CD4-positive, alpha-beta T cell treated with Interleukin-2 at 100 ng/mL for 4 hours (primary cell): ENCODE measurements at regions not wholly inside any gene's neighbourhood (a gene's known extent, or its start where the extent isn't known, plus 50 kb on each side); places are given as distances from the start of the nearest gene placed in this dataset.

Source experiments
- DNase-seq: peaks from one replicate; pipeline ENCODE4 v3.0.0-alpha.2; 2020; ENCODE audit warnings: low spot score

GRCh38 chr19:31092274-31092673 lies 257.0 kb downstream of the TSHZ3 start:
- DNase-seq, result no peak

DNA sequence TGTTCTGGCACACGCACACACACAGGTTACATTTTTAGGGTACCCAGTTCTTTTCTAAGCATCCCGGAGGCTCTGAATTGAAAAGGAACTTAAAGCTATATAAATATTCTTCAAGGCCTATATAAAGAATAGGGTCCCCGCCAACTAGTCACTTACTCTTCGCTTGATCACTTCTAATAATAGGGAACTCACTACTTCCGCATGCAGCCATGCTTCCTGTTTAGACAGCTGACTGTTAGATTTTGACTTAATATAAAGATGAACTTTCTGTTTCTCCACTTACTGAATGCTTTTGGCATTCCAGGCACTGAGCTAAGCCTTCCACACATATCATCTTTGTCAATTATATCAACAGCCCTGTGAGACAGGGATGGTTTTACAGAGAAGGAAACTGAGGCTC lies 259.6 kb downstream of the TSHZ3 start:
- DNase-seq, result no peak

- no peak for DNase-seq
Measured at GRCh38 chr19:31085125-31085524, 264.1 kb downstream of the TSHZ3 start.

DNA sequence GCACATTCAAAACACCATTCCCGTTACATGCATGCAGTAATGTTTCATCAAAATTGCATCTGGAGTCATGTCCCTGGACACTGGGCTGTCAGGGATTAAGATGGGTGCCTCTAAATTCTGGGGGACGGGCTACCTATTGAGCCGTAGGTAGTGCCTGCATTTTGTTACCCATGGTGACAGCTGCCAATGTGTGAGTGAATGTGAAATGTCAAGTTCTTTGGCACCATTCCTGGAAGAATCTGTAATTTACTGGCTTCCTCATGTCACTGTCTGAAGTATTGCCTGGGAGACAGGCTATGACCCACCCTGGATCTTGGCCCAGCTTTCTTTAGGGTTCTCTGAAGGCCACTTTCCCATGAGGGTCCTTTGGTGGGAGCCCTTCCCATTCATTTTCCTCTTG lies 266.1 kb downstream of the TSHZ3 start:
- no peak for DNase-seq

DNA sequence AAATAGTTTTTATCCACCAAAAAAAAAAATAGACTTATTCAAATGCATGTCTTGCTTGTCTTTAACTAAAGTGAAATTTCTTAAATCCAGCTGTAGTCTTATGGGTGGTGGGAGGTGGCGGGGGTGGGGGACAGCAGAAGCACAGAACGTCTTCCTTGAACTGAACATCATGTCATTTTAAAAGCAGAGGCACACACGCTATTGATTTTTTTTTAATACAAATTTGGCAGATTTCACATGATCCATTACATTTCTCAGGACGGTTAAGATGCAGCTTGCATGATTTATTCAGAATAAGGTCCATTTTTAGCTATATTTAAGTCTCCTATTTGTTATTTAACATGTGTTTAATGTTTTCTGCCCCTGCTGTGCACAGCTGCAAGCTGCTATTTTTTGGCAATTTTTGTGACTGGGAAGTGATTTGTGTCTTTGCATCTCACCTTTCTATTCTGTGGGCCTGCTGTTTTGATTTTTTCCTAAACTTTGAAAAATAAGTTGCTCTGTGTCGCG lies 274.0 kb downstream of the TSHZ3 start:
- no peak for DNase-seq

DNA sequence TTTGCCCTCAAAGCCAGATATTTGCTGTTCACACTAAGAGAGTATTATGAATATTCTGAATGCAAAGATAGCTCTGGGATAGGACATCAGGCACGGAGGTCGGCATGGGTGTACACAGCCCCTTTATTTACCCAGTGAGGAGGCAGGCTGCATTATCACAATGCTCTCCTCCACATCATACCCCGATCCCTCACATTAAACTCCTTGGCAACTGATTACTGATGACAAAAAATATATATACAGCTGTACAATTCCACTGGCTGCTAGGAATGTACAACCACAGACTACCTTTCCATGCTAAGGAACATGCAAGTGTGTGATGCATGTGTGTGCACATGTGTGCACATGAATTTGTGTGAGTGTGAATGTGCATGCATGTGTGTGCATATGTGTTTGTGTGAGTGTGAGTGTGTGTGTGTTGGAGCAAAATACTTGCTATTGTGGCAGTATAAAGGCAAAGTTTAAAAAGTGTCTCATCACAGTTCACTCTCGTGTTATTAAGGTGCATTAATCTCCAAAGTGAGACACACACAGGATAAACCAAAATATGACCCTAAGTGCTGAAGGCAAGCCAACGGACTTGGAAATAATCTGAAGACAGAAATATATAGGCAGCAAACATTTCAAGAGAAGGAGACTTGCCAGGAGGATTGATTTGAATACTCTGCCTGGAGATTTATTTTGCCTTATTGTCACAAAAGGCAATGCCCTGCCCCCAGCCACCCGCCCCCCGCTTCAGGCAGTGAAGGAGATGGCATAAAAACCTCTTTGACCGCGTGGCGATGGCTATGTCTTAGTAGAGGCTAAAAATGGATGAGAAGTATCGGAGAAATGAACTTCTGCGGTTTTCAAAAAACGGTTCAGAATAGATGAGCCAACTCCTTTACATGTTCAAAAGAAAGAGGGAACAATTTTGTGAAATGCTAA lies 274.8 kb downstream of the TSHZ3 start:
- no peak for DNase-seq

DNA sequence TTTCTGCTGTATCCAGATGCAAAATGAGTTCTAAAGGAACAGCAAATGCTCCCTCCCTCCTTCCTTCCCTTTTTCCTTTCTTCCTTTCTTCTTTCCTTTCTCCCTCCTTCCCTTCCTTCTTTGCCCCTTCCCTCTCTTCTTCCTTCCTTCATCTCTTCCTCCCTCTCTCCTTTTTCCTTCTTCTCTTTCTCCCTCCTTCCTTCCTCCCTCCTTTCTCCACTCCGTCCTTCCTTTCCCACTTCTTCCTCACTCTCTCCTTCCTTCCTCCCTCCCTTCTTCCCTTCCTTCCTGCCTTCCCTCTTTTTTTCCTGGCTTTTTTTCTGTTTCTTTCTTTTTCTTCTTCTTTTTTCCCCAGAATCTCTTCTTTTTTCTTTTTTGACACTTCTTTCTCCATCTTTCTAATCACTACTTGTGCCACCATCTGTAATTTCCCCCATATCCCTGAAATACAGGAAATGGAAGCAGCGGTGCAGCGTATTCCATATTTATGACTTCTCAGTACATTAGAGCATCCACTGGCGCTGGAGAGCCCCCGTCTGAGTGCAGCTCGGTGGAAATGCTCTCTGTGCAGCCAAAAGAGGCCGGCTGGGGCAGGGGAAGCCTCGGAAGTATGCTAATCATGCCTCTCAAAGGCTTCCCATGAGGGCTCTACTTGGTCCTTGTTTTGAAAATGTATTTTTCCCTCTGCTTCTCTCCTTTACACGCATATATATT lies 275.6 kb downstream of the TSHZ3 start:
- DNase-seq, result no peak

- no peak for DNase-seq
Measured at GRCh38 chr19:31072451-31072850, 276.8 kb downstream of the TSHZ3 start.

DNA sequence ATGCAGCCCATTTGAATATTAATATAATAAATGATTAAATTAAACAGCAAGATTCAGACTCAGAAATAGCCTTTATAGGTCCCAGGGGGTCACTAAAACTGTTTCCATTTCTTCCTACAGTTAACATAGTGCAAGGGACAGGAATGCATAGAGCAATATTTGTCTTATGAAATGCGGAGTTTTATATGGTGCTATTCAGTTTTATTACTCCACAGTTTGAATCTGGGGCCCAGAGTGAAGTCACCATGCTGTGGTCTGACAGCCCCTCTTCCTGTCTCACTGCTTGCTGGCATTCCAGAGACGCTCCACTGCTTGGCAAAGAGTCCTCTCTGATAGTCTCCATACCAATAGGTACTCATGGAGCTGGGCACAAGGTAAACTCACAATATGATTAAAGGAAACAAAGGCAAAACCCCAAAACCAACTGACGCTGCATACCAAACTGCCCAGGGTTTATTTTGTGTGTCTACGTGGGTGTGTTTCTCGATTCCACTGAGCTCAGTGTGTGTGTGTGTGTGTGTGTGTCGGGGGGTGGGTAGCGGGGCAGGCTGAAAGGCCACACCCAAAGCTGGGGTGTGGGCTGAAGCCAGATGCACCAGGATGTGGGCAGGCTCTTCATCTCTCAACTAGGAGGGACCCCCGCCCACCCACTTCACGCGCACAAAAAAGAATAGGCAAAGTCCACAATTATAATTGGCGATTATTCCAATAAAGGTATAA lies 277.9 kb downstream of the TSHZ3 start:
- DNase-seq, result no peak

DNA sequence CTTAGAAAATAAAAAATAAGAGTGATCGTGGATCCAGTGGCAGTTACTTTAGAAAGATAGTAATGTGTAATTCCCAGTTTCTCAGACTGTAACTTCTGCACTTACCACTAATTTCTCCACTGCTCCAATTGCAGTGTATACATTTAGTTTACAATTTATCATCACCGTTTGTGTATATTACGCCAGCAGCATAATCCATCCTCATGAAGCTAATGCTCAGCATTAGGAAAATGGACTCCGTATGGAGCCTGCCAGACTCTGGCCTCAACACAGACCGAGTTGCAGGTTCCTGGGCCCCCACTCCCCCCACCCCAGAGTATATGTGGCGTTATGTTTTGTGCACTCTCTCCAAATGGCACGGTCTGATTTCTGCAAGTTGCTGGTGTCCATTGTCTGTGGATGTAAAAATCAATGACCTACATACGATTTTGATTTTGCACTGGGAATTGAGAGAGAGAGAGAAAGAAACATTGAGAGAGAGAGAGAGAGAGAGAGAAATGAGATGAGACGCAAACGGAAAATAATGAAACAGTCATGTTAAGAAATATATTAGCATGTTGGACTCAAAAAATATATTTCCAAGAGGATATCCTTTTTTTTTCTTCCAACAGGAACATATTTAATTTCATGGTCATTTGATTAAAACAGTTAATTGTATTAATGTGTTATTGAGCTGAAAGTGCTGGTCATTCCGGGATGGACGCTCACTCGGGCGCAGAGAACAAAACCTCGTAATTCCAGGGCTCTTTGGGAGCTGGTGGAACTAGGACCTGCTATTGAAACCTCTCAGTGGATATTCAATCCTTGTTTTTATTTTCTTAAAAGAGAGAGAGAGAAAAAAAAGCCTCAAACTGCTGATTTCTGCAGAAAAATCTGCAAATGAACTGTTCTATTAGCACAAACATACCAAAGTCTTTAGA lies 278.8 kb downstream of the TSHZ3 start:
- no peak for DNase-seq

DNA sequence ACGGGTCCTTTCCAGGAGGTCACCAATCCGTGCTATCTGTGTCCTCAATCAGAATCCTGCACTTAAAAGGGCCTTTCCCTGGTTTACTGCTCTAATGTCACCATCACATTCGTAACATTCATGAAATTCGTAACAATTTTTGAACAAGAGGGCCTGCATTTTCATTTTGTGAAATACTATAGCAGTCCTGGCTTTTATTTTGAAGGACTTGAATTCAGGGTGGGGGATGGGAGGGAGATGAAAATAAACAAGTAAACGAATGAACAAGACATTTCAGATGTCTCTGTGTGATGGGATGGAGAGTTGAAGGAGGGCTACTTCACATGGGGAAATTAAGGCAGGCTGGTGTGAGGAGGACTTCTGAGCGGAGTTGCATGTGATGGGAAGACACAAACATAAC lies 281.0 kb downstream of the TSHZ3 start:
- no peak for DNase-seq

GRCh38 chr19:31066385-31066784 lies 282.9 kb downstream of the TSHZ3 start:
- no peak for DNase-seq

DNA sequence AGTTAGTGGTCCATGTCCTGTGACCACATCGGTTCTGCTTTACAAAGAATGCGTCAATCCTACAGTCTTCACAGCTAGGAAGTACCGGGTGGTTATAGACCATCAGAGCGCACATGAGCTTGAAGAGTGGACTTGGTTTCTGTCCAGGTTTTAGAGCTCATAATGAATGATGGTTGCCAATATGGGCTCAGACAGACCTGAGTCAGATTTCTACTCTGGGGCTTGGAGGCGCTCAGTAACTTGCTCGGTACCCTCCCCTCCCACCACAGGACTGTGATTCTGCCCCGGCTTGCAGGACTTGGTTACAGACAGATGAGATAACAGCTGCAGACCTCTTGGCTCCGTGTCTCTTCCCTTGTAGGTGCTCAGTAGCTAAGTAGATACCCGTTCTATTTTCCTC lies 284.7 kb downstream of the TSHZ3 start:
- no peak for DNase-seq

DNA sequence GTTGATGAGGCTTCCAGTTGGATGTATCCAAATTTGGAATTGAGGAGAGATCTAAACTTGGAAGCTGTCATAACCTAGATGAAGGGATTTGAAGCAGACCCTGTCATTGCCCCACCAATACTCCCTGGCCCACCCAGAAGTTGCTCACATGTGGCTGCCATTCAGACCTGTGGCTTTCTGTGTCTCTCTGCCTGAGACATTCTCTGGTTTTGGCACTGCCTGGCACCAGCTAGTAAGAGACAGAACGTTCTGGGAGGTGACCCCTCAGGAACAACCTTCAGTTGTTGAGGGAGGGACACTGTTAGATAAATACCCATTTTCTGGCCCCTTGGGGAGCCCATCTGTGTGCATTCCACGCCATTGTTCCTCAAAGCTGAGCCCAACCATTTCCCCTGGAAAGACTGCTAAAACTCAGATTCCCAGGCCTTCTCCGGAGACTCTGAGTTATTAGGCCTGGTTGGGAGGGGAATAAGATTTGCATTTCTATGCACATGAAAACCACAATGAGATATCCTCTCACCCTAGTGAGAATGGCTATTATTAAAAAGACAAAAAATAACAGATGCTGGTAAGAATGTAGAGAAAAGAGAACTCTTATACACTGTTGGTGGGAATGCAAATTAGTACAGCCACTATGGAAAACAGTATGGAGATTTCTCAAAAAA lies 290.4 kb downstream of the TSHZ3 start:
- no peak for DNase-seq

- no peak for DNase-seq
Measured at GRCh38 chr19:31057476-31057875, 291.8 kb downstream of the TSHZ3 start.

DNA sequence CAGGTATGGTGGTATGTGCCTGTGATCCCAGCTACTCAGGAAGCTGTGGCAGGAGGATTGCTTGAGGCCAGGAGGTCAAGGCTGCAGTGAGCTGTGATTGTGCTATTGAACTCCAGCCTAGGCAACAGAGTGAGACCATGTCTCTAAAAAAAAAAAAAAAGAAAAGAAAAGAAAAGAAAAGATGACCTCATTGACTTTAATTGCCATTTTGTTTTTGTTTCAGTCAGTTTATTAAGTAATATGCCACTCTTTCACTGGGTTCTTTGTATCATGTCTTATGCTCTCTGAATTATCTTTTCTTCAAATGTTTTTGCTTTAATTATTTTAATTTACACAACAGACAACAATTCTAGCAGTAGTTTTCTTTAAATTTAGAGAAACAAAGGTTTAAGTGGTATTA lies 293.8 kb downstream of the TSHZ3 start:
- no peak for DNase-seq

GRCh38 chr19:31054430-31054829 lies 294.8 kb downstream of the TSHZ3 start:
- peak; percentile 32 for DNase-seq

DNA sequence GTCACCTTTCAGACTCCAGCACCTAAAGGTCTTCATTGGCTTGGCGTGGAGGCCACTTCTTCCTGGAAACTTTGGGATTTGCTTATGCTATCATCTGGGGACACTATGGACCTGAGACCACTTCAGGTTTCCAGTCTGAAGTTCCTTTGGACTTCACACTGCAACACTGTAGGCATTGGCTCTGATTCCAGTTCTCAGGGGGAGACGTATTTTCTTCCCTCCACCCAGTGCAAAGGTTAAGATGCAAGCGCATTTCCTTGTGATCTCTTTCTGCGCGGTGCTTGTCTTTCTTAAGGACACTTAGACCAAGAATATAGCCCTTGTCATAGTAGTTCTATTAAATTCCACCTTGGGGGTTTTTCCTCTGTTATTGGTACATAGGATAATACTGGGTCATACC lies 299.8 kb downstream of the TSHZ3 start:
- no peak for DNase-seq

GRCh38 chr19:31046024-31046423 lies 303.2 kb downstream of the TSHZ3 start:
- DNase-seq, result no peak

- DNase-seq, result no peak
Measured at GRCh38 chr19:31041461-31041860, 307.8 kb downstream of the TSHZ3 start.

- no peak for DNase-seq
Measured at GRCh38 chr19:31039151-31039550, 310.1 kb downstream of the TSHZ3 start.
